Mammary epithelial cell (primary cell): ENCODE measurements at regions not wholly inside any gene's neighbourhood (a gene's known extent, or its start where the extent isn't known, plus 50 kb on each side); places are given as distances from the start of the nearest gene placed in this dataset.

Experiments used
- EZH2 ChIP-seq: IDR thresholded peaks from 2 replicates; pipeline ENCODE4 v1.6.1; 2012; ENCODE audit warnings: low read length, inconsistent platforms, borderline replicate concordance
- TF ChIP-seq, protein P1 (sequence below), 2 donors: IDR thresholded peaks in 1 of 2; conservative IDR thresholded peaks in 1 of 2; 2 replicates each; pipeline ENCODE4 v1.5.1; 2011 to 2012; ENCODE audit warnings: inconsistent platforms in 2 of 2, low read length in 2 of 2, mild to moderate bottlenecking in 2 of 2, control low read depth in 1 of 2, low read depth in 1 of 2; ENCODE audit not compliant: insufficient read depth in 1 of 2; ENCODE audit errors: extremely low read depth in 1 of 2

DNA sequence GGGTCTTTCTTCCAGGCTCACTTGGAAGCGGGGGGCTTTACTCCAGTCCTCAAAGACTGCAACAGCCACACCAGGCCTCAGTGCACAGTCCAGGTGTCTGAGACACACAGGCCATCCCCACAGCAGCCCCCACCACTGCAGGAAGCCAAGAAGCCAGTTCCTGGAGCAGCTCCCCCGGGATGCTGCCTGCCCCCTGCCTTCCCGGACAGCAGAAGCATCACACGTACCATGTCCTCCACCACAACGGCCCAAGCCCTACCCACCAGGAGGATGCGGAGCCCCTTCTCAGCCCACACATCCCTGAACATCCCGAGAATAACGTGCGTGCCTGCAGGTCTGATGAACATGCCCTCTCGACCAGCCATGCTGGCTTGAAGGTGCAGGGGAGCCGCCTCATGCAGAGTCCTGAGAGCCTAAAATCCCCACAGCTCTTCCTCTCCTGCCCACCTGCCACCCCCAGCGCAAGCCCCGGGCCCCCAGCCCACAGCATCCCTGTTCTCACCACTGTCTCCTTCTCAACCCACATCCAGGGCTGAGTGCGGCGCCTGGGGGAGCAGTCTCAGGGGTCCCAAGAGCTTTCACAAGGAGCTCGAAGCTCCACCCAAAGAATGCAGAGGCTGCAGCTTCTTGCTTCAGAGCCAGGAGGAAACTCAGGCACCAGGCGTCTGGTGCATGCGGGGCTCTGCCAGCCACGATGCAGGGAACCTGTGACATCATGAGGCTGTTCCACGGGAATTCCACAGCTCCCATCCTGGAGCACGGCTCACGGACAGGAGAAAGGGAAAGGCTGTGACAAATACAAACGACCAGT is 209.6 kb downstream of the BRD1 start:
- TF ChIP-seq EZH2 = no peak
- TF ChIP-seq, protein P1, sequence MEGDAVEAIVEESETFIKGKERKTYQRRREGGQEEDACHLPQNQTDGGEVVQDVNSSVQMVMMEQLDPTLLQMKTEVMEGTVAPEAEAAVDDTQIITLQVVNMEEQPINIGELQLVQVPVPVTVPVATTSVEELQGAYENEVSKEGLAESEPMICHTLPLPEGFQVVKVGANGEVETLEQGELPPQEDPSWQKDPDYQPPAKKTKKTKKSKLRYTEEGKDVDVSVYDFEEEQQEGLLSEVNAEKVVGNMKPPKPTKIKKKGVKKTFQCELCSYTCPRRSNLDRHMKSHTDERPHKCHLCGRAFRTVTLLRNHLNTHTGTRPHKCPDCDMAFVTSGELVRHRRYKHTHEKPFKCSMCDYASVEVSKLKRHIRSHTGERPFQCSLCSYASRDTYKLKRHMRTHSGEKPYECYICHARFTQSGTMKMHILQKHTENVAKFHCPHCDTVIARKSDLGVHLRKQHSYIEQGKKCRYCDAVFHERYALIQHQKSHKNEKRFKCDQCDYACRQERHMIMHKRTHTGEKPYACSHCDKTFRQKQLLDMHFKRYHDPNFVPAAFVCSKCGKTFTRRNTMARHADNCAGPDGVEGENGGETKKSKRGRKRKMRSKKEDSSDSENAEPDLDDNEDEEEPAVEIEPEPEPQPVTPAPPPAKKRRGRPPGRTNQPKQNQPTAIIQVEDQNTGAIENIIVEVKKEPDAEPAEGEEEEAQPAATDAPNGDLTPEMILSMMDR (conservative IDR thresholded peaks at IDR 0.05 in 1 of 2, IDR thresholded peaks at IDR 0.05 in 1 of 2; ENCODE audit: extremely low read depth in 1 of 2, insufficient read depth in 1 of 2, low read depth in 1 of 2, low read length in 2 of 2) = no peak
